ENCODE measurements at regions not wholly inside any gene's neighbourhood (a gene's known extent, or its start where the extent isn't known, plus 50 kb on each side); places are given as distances from the start of the nearest gene placed in this dataset.

- no peak for TF ChIP-seq CTCF (conservative IDR thresholded peaks at IDR 0.05; ENCODE audit: low read depth in 2 of 2)
- TF ChIP-seq CREB1 (CRISPR knock-in tag; IDR thresholded peaks at IDR 0.05; ENCODE audit: low read depth): no peak
Observed at GRCh38 chr12:92199819-92200576, 54.4 kb upstream of the BTG1 start.

Data from GM23338 (cell line).